Ecto neural progenitor cell (in vitro differentiated cells): ENCODE measurements at regions not wholly inside any gene's neighbourhood (a gene's known extent, or its start where the extent isn't known, plus 50 kb on each side); places are given as distances from the start of the nearest gene placed in this dataset.

Experiments
- DNase-seq: peaks from one replicate; pipeline ENCODE4 v3.0.0-alpha.2; 2018; ENCODE audit warnings: low spot score

GRCh38 chr1:229971141-229971540 lies 95.9 kb upstream of the GALNT2 start:
- DNase-seq: no peak

GRCh38 chr1:229972600-229973296 lies 94.3 kb upstream of the GALNT2 start:
- no peak for DNase-seq

GRCh38 chr1:229973297-229973612 lies 93.8 kb upstream of the GALNT2 start:
- no peak for DNase-seq

DNA sequence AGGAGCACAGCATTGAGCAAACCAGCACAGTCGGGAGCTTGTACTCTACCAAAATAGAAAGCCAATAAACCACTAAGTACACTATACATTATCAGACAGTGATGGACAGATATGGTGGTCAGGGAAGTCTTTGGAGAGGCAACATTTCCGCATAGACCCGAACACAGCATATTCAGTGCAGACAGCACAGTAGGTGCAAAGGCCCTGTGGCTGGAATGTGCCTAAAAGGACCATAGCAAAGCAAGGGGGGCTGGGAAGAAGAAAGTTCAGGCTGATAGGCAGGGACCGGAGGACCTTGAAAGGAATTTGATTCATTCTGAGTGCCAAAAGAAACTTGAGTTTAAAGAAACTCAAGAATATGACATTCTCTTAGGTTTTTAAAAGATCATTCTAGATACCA lies 92.0 kb upstream of the GALNT2 start:
- DNase-seq: no peak

DNA sequence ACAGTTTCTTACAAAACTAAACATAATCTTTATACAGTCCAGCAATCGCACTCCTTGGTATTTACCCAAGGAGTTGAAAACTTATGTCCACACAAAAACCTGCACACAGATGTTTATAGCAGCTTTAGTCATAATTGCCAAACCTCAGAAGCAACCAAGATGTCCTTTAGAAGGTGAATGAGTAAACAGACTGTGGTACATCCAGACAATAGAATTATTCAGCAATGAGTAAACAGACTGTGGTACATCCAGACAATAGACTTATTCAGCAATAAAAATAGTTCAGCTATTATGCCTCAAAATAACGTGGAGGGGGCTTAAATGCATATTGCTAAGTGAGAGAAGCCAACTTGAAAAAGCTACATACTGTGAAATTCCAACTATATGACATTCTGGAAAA lies 87.0 kb upstream of the GALNT2 start:
- no peak for DNase-seq

GRCh38 chr1:229981736-229982135 lies 85.3 kb upstream of the GALNT2 start:
- no peak for DNase-seq

GRCh38 chr1:229984310-229984991 lies 82.6 kb upstream of the GALNT2 start:
- DNase-seq: no peak

DNA sequence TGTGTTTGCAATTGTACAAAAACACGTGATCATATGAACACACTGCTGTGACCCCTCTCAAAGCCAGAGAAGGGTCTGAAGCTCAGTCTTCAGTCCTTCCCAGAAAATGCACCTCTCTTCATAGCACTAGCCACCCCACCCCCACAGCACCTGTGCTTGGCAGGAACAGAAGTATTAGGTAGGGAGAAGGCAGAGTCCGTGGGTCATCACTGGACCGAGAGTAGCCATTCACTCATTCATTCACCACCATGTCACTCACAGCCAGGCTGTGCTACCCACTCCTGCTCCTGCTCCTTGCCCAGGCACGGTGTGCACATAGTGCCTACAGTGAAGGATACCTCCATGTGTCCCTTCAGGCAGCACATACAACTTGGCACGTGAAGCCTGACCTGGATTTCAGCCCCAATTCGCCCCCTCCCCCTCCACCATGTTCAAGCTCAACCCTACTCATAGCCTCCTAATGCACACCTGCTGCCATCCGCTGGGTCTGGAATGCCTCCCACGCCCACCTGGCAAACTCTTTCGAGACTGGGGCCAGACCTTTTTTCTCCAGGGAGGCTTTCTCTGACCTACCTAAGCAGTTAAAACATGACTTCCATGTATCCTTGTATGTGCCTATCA lies 81.9 kb upstream of the GALNT2 start:
- DNase-seq: no peak

GRCh38 chr1:229985613-229986010 lies 81.4 kb upstream of the GALNT2 start:
- DNase-seq: no peak

DNA sequence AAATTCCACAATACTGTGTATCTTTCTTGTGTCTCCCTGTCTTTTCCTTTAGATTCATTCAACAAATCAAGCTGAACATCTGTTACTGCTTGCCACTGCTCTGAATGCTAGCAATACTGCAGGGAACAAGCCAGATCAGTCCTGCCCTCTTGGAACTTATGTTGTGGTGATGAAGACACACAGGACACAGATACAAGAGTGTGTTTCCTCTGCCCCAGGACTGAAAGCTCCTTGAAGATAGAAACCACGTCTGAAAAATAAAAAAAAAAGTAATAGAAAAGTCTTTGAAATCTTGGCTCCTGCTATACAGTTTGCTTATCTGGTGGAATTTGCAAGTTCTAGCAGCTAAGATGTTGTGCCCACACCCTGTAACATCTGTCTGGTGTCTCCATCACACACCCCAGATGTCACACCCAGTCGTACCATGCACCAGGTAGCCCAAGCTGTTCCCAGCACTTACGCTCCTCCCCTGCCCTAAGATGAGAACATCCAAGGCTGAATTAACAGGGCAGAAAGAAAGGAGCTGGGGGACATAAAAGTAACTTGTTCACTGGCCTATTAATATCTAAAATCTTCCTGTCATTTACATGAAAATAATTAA lies 80.2 kb upstream of the GALNT2 start:
- no peak for DNase-seq

- no peak for DNase-seq
These were observed 79.1 kb upstream of the GALNT2 start for GRCh38 chr1:229987953-229988352.

DNA sequence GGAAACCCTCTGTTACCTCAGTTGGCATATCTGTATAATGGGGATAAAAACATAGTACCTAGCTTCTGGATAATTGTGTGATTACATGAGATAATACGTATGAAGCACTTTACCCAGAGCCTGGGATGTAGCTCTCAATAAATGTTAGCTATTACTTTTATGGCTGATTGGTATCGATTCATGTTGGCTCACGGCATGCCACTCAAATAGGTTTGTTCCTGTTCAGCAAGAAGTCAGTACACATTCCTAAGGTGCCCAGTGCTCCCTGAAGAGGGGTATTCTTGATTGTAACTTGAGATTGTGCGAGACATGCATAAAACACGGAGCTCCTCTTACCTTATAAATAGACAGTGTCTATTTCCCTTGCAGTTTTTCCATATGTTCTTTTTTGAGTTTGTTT lies 78.5 kb upstream of the GALNT2 start:
- no peak for DNase-seq

DNA sequence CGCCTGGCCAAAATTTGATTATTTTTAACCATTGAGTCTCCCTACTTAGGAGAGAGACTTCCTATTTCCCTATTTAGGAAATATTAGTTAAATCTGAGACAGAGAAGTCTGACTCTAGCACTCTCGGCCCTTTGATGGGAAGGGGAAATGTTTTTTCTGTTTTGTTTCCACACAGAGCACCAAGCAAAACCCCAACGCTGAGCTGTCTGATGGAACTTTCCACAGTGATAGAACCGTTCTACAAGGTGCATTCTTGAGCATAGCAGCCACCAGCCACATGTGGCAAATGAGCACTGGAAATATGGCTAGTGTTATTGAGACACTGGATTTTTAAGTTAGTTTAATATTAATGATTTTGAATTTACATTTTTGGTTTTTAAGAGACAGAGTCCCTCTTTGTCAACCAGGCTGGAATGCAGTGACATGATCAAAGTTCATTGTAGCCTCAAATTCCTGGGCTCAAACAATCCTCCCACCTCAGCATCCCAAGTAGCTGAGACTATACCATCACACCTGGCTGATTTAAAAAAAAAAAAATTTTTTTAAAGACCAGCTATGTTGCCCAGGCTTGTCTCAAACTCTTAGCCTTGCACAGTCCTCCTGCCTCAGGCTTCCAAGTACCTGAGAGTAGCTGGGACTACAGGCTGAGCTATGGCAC lies 77.3 kb upstream of the GALNT2 start:
- no peak for DNase-seq

DNA sequence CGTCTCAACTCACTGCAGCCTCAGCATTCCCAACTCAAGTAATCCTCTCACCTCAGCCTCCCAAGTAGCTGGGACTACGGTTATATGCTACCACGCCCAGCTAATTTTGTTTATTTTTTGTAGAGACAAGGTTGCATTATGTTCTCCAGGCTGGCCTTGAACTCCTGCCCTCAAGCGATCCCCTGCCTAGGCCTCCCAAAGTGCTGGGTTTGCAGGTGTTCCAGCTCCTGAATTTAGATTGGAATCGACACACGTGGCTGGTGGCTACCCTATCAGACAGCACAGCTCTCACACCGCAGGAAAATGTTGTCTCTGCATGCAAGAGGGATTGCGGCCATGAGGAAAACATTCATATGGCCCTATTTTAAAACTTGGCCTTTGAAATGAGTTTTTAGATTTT lies 76.7 kb upstream of the GALNT2 start:
- DNase-seq: no peak

DNA sequence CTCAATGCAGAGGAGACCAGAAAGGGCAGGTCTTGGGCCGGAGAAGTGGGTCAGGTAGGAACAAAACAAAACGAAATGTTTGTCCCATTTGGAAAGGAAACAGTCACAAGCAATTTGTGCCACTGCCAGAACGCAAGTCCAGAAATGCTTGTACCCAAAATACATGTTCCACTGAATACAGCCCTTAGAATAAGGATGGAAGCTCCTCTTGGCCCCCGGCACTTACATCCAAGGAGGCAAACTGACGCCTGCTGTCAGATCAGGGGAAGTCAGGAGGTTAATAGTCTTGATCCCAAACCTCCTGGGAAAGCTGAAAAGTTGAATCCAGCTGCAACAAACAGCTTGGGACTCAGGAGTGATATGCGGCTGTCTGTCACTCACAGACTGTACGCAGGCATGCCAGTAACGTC lies 75.9 kb upstream of the GALNT2 start:
- no peak for DNase-seq

DNA sequence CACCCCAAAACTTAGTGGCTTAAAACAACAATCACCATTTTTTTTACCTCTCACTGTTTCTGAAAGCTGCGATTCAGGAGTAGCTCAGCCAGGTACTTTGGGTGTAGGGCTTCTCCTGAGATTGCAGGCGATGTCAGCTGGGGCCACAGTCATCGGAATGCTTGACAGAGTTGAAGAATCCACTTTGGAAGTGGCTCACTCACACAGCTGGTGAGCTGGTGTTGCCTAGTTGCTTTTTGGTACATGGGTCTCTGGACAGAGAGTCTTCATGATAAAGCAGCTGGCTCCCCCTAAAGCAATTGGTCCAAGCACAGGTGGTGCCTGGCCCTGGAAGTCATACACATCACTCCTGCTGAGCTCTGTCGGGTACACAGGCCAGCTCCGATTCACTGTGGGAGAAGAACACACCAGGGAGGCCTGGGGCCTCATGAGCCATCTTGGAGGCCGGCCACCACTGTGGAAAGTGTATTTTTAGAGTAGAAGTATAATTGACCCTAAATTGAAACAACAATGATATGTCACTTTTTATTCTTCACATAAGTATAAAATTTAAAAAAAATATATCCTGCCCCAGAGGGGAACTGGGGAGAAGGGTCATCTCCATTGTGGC lies 75.2 kb upstream of the GALNT2 start:
- DNase-seq: no peak

GRCh38 chr1:229993060-229993459 lies 74.0 kb upstream of the GALNT2 start:
- DNase-seq: no peak

GRCh38 chr1:229993894-229994293 lies 73.1 kb upstream of the GALNT2 start:
- no peak for DNase-seq

GRCh38 chr1:229999004-229999670 lies 67.9 kb upstream of the GALNT2 start:
- DNase-seq: no peak

GRCh38 chr1:230000493-230001184 lies 66.4 kb upstream of the GALNT2 start:
- DNase-seq: no peak

- no peak for DNase-seq
These were observed 64.8 kb upstream of the GALNT2 start for GRCh38 chr1:230002164-230002803.
